ENCODE measurements at regions not wholly inside any gene's neighbourhood (a gene's known extent, or its start where the extent isn't known, plus 50 kb on each side); places are given as distances from the start of the nearest gene placed in this dataset.

DNA sequence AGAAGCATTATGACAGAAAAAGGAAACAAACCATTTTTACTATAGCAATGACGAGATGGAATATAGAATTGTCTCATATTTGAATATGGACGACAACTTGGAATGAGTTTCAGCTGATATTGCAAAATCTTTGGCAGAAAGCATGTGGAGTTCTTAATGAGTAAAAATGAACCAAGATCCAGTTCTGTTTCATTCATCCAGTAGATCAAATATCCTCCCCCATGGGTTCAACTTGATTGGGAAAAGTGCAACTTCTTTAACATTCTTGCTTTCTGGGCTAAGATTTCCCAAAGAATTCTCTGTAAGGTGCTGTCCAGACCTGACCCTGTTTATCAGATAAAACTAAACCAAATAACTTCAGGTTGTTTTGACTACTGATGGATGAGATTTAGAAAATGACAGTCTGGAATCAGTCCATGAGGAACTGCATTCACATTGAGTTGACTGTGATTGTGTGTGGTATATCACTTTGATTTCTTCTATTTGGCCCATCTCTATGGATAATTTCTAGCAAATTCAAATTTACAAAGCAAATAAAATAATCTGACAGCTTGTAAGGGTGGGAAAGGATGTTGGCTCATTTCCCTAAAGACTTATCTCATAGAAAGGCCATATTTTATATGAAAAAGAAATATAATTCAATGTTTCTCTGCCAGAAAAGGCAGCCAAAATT is 267.4 kb downstream of the ADAMTS20 start:
- Histone ChIP-seq H3K4me3 (ENCODE audit: low read length) (peak overlapping the region; percentile 48), H3K9ac (ENCODE audit: low read length) (no peak overlapping the region), H3K4me1 (ENCODE audit: control insufficient read depth, insufficient read depth, low read length) (peaks cover 28% of the 10 kb centered on the region), H3K27me3 (replicated peaks; ENCODE audit: control insufficient read depth, insufficient read depth, low read length) (no peaks in the 10 kb centered on the region), H3K36me3 (ENCODE audit: control insufficient read depth, insufficient read depth, low read length, severe bottlenecking) (no peaks in the 10 kb centered on the region), H3K9me3 (ENCODE audit: control insufficient read depth, low read length) (no peaks in the 10 kb centered on the region)
- DNase-seq (ENCODE audit: low read depth): peak; percentile 53

DNA sequence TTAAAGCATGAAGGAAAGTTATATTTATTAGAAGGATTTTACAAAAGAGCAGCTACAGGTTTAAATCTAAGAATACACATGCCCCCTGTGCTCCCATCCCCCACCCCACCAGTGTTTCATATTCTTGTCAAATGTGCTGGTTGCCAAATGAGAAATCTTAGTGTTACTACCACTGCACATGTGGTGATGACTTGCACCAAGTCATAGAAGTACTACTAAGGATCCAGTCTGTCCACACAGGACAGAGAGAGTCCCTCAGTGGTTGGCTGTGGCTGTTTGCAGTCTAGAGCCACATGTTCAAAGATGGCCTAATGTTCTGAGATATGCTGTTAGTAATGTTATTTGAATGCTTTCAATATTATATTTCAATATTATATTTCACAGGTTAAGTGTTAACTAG is 268.8 kb downstream of the ADAMTS20 start:
- peaks cover 19% of the 10 kb centered on the region for H3K4me1 ChIP-seq (ENCODE audit: control insufficient read depth, insufficient read depth, low read length)
- no peak for DNase-seq (ENCODE audit: low read depth)
- H3K9ac ChIP-seq (ENCODE audit: low read length): no peak overlapping the region
- no peaks in the 10 kb centered on the region for H3K27me3 ChIP-seq (replicated peaks; ENCODE audit: control insufficient read depth, insufficient read depth, low read length)
- H3K36me3 ChIP-seq (ENCODE audit: control insufficient read depth, insufficient read depth, low read length, severe bottlenecking): no peaks in the 10 kb centered on the region
- no peak overlapping the region for H3K4me3 ChIP-seq (ENCODE audit: low read length)
- H3K9me3 ChIP-seq (ENCODE audit: control insufficient read depth, low read length): no peaks in the 10 kb centered on the region

DNA sequence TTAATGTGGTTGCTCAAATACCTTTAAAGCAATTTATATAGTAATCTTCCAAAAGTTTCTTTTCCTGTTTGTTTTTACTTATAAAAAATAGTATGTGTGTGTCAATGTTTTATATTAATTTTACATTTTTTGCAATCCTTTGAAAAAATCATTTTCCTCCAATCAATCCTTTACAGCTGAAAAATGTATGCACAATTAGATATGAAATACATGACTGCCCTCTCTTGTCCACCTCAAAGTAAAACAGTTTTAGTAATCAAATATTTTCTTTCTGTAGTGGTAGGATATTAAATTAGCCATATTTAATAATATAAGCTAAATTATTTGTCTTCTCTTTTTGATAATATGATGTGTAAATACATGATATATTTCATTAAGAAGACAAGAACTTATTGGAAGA is 269.9 kb downstream of the ADAMTS20 start:
- H3K36me3 ChIP-seq (ENCODE audit: control insufficient read depth, insufficient read depth, low read length, severe bottlenecking): no peaks in the 10 kb centered on the region
- no peaks in the 10 kb centered on the region for H3K27me3 ChIP-seq (replicated peaks; ENCODE audit: control insufficient read depth, insufficient read depth, low read length)
- peaks cover 19% of the 10 kb centered on the region for H3K4me1 ChIP-seq (ENCODE audit: control insufficient read depth, insufficient read depth, low read length)
- DNase-seq (ENCODE audit: low read depth): peak; percentile 79
- no peak overlapping the region for H3K4me3 ChIP-seq (ENCODE audit: low read length)
- H3K9me3 ChIP-seq (ENCODE audit: control insufficient read depth, low read length): no peaks in the 10 kb centered on the region
- H3K9ac ChIP-seq (ENCODE audit: low read length): no peak overlapping the region

DNA sequence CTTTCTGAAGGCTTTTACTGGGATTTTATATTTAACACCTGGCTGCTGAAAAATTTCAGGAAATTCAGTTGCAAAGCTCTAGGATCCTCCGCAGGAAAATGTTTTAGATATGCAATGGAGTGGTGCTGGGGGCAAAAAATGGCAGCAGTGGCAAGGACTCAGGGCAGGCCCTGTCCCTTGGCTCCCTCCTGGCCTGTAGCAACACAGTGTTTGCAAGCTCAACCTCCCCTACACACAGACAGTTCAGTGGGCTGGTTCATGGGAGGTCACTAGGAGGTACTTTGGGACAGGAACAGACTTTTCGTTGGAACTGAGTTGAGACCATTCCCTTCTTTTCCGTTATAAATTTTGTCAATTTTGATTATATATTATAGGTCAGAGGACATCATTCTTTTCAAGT is 270.4 kb downstream of the ADAMTS20 start:
- Histone ChIP-seq H3K36me3 (ENCODE audit: control insufficient read depth, insufficient read depth, low read length, severe bottlenecking) (no peaks in the 10 kb centered on the region), H3K27me3 (replicated peaks; ENCODE audit: control insufficient read depth, insufficient read depth, low read length) (no peaks in the 10 kb centered on the region), H3K9ac (ENCODE audit: low read length) (no peak overlapping the region), H3K4me3 (ENCODE audit: low read length) (no peak overlapping the region), H3K4me1 (ENCODE audit: control insufficient read depth, insufficient read depth, low read length) (peaks cover 19% of the 10 kb centered on the region), H3K9me3 (ENCODE audit: control insufficient read depth, low read length) (no peaks in the 10 kb centered on the region)
- no peak for DNase-seq (ENCODE audit: low read depth)

DNA sequence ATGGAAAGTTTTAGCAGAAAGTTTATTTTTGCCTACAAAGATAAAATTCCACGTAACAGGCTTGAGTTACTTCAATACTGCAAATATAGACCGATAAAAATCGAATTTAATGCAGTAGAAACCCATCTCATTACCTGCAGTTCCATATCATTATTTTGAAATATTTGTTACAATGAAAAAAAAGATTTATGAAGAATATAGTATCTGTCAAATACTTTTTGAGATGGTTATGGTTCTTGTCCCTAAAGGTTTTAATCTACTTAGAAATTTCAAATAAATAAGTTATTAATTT is 273.5 kb downstream of the ADAMTS20 start:
- Histone ChIP-seq H3K4me1 (ENCODE audit: control insufficient read depth, insufficient read depth, low read length) (no peaks in the 10 kb centered on the region), H3K36me3 (ENCODE audit: control insufficient read depth, insufficient read depth, low read length, severe bottlenecking) (no peaks in the 10 kb centered on the region), H3K27me3 (replicated peaks; ENCODE audit: control insufficient read depth, insufficient read depth, low read length) (no peaks in the 10 kb centered on the region), H3K4me3 (ENCODE audit: low read length) (no peak overlapping the region), H3K9ac (ENCODE audit: low read length) (no peak overlapping the region), H3K9me3 (ENCODE audit: control insufficient read depth, low read length) (no peaks in the 10 kb centered on the region)
- DNase-seq (ENCODE audit: low read depth): no peak

DNA sequence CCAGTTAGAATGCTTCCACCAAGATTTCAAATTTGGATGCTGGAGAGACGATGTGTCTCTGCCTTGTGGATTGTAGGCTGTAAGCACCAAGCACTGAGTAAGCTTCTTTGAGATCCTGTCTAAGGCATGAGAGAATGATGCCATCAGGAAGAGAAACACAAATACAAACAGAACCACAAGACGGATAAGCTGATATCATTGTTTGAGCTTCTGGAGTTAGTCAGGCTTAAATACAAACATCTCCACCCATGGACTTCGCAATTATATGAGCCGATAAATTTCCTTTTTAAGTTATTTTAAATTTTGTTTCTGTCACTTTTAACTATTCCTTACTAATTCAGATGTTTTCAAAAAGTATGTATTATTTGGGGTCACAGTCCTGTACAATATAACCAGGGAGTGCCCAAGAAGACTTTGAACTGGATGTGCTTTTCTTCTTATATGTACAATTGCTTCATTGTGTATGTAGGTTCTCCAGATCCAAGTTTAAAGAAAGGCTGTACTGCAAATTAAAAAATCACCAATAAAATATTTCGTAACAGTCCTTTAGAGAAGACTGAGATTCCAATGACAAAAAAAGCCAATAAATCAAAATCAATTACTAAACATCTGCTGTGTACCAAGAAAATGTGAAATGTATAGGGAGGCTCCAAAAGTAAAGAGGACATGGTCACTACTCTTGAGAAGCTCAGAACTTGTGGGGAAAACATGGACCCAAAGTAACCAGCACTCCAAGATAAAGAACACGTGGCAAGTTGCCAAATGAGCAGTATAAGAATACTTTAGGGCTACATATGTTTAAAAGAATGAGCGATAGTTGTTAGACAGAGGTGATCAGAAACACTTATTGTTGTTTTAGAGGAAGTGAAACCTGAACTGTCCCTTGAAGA is 274.1 kb downstream of the ADAMTS20 start:
- Histone ChIP-seq H3K9ac (ENCODE audit: low read length) (no peak overlapping the region), H3K4me3 (ENCODE audit: low read length) (no peak overlapping the region), H3K4me1 (ENCODE audit: control insufficient read depth, insufficient read depth, low read length) (no peaks in the 10 kb centered on the region), H3K9me3 (ENCODE audit: control insufficient read depth, low read length) (no peaks in the 10 kb centered on the region), H3K36me3 (ENCODE audit: control insufficient read depth, insufficient read depth, low read length, severe bottlenecking) (no peaks in the 10 kb centered on the region), H3K27me3 (replicated peaks; ENCODE audit: control insufficient read depth, insufficient read depth, low read length) (no peaks in the 10 kb centered on the region)
- peak; percentile 32 for DNase-seq (ENCODE audit: low read depth)

DNA sequence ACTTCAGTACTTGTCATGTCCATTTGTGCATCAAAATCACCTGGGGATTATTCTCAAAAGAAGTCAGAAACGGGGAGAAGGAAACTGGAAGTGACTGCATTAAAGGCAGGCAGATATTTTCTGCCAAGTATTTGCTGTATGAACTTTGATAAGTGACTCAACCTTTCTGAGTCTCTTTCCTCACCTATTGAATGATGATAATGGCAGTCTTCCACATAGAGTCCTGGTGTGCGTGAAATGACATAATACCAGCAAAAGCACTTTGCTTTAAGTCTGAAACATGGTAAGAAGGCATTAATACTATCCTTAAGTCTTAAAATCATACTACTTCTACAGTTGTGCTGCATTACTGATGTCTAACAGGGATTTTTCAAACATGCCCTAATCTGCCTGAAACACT is 278.5 kb downstream of the ADAMTS20 start:
- H3K9me3 ChIP-seq (ENCODE audit: control insufficient read depth, low read length): no peaks in the 10 kb centered on the region
- peaks cover 12% of the 10 kb centered on the region for H3K4me1 ChIP-seq (ENCODE audit: control insufficient read depth, insufficient read depth, low read length)
- H3K27me3 ChIP-seq (replicated peaks; ENCODE audit: control insufficient read depth, insufficient read depth, low read length): no peaks in the 10 kb centered on the region
- DNase-seq (ENCODE audit: low read depth): no peak
- no peak overlapping the region for H3K9ac ChIP-seq (ENCODE audit: low read length)
- H3K36me3 ChIP-seq (ENCODE audit: control insufficient read depth, insufficient read depth, low read length, severe bottlenecking): no peaks in the 10 kb centered on the region
- H3K4me3 ChIP-seq (ENCODE audit: low read length): no peak overlapping the region

DNA sequence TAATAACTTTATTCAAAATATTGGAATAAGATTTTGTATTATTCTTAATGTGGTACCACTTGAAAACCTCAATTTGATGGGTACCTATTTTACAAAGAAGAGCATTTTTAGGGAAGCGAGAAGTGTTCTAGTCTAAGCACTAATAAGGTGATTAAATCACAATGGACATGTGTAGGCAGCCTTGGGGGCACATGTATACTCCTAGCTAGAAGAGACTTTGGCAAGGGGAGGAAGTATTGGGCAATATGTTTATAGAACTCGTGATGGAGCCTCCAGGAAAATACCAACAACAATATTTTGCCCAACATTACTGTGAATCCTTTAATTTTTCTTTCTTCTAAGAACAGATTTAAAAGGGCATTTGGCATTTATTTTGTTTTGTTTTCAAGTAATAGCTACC is 280.3 kb downstream of the ADAMTS20 start:
- Histone ChIP-seq H3K9me3 (ENCODE audit: control insufficient read depth, low read length) (no peaks in the 10 kb centered on the region), H3K4me3 (ENCODE audit: low read length) (no peak overlapping the region), H3K36me3 (ENCODE audit: control insufficient read depth, insufficient read depth, low read length, severe bottlenecking) (no peaks in the 10 kb centered on the region), H3K4me1 (ENCODE audit: control insufficient read depth, insufficient read depth, low read length) (peaks cover 18% of the 10 kb centered on the region), H3K27me3 (replicated peaks; ENCODE audit: control insufficient read depth, insufficient read depth, low read length) (no peaks in the 10 kb centered on the region), H3K9ac (ENCODE audit: low read length) (no peak overlapping the region)
- peak; percentile 48 for DNase-seq (ENCODE audit: low read depth)

DNA sequence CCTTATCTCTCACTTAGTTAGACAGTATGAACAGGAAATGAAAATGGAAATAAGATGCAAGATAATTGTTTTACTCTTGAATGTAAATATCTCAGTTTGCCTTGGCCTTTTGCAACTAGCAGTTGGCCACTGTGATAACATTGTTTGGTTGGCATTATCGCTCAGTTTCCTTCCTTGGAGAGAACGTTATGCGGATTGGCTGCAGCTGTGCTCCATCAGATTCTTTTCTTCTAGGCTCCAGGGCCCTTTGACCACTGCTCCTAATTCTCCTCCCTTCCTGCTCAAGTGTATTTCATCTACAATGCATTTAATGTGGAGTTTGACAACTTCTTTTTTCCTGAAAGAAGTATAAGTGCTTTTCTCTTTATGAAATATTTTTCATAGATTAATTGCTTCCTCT is 284.2 kb downstream of the ADAMTS20 start:
- no peaks in the 10 kb centered on the region for H3K36me3 ChIP-seq (ENCODE audit: control insufficient read depth, insufficient read depth, low read length, severe bottlenecking)
- no peak for DNase-seq (ENCODE audit: low read depth)
- peaks cover 18% of the 10 kb centered on the region for H3K4me1 ChIP-seq (ENCODE audit: control insufficient read depth, insufficient read depth, low read length)
- H3K9me3 ChIP-seq (ENCODE audit: control insufficient read depth, low read length): no peaks in the 10 kb centered on the region
- no peak overlapping the region for H3K9ac ChIP-seq (ENCODE audit: low read length)
- H3K27me3 ChIP-seq (replicated peaks; ENCODE audit: control insufficient read depth, insufficient read depth, low read length): no peaks in the 10 kb centered on the region
- no peak overlapping the region for H3K4me3 ChIP-seq (ENCODE audit: low read length)

DNA sequence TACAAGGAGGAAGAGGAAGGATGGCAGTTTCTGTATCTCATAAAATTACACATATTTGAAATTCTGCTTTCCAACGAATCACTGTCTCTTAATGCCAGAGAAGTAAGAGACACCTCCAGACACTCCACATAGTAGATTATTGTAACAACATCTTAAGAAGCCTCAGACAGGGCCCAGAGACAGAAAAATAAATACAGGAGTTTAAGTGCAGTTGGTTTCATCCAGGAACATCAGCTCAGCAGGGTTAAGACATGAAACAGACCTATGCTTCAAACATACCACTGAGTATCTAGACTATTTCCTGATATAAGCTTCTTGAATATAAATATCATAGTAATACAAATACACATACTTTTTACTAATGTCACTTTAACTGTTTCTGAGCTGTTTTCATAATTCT is 290.3 kb downstream of the ADAMTS20 start:
- Histone ChIP-seq H3K36me3 (ENCODE audit: control insufficient read depth, insufficient read depth, low read length, severe bottlenecking) (no peaks in the 10 kb centered on the region), H3K9ac (ENCODE audit: low read length) (no peak overlapping the region), H3K4me3 (ENCODE audit: low read length) (no peak overlapping the region), H3K27me3 (replicated peaks; ENCODE audit: control insufficient read depth, insufficient read depth, low read length) (no peaks in the 10 kb centered on the region), H3K9me3 (ENCODE audit: control insufficient read depth, low read length) (no peaks in the 10 kb centered on the region), H3K4me1 (ENCODE audit: control insufficient read depth, insufficient read depth, low read length) (no peaks in the 10 kb centered on the region)
- no peak for DNase-seq (ENCODE audit: low read depth)

DNA sequence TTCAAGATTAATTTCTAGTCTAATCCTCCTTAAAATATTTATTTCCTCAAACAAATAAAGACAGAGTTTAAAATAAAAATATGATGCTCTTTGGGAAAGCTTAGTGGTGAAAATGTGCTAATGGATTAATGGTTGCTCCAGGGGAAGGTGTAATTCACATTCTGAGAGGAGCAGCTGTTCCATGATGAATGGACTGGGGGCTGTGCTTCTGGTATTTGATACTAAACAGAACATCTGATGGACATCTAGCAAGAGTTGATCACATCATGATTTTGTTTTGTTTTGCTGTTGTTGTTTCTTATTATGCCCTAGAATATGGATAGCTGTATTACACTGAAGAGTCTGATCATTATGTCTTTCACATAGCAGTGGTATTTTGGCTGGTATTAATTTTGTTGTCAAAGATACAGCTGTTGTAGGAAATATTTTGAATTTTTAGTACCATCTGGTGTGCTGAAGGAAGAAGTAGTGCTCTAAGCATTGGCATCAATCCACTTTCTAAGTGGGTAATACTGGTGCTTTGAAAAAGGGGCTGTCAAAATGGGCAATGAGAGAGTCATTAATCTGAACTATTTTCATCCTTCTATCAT is 296.4 kb downstream of the ADAMTS20 start:
- DNase-seq (ENCODE audit: low read depth): no peak
- no peaks in the 10 kb centered on the region for H3K36me3 ChIP-seq (ENCODE audit: control insufficient read depth, insufficient read depth, low read length, severe bottlenecking)
- H3K9ac ChIP-seq (ENCODE audit: low read length): no peak overlapping the region
- no peaks in the 10 kb centered on the region for H3K9me3 ChIP-seq (ENCODE audit: control insufficient read depth, low read length)
- H3K27me3 ChIP-seq (replicated peaks; ENCODE audit: control insufficient read depth, insufficient read depth, low read length): no peaks in the 10 kb centered on the region
- H3K4me1 ChIP-seq (ENCODE audit: control insufficient read depth, insufficient read depth, low read length): no peaks in the 10 kb centered on the region
- no peak overlapping the region for H3K4me3 ChIP-seq (ENCODE audit: low read length)

Data from adipocyte (in vitro differentiated cells).